H1 (cell line): ENCODE measurements at regions not wholly inside any gene's neighbourhood (a gene's known extent, or its start where the extent isn't known, plus 50 kb on each side); places are given as distances from the start of the nearest gene placed in this dataset.

Source experiments
- CTCF ChIA-PET: fragments of 300-600 bp; sonication (Branson Sonifier 250); formaldehyde crosslinking; loops from one replicate; lab custom pipeline; 2021; ENCODE audit not compliant: partially characterized antibody; lab: Charles Lee
- POLR2A ChIA-PET: fragments of 300-600 bp; sonication (Branson Sonifier 250); formaldehyde crosslinking; loops from one replicate; lab custom pipeline; 2021; ENCODE audit warnings: inconsistent platforms; ENCODE audit not compliant: partially characterized antibody; lab: Charles Lee
- DNase-seq, 2 experiments: peaks; one replicate each; pipeline versions ENCODE4 v3.0.0 to v3.0.0-alpha.2; 2010 to 2022; ENCODE audit warnings: low spot score in 2 of 2, low read depth in 1 of 2, mixed read lengths in 1 of 2
- FAIRE-seq: peaks from 2 replicates; lab custom pipeline; 2011; peaks lifted over from hg19 to GRCh38; lab: Jason Lieb, UNC
- H2AFZ ChIP-seq: 2 replicates; pipeline ENCODE4 v1.8.1; 2012; ENCODE audit warnings: low read length, inconsistent platforms
- H2AK5ac ChIP-seq: 2 replicates; pipeline ENCODE4 v1.6.1; 2013; ENCODE audit warnings: low read depth, low read length
- H2BK120ac ChIP-seq: replicated peaks from 2 replicates; pipeline ENCODE3; 2013; ENCODE audit warnings: low read depth, low read length, inconsistent platforms
- H2BK12ac ChIP-seq: 2 replicates; pipeline ENCODE4 v1.6.1; 2013; ENCODE audit warnings: low read depth, low read length
- H2BK15ac ChIP-seq: 2 replicates; pipeline ENCODE4 v1.6.1; 2013; ENCODE audit warnings: low read length
- H2BK20ac ChIP-seq: 2 replicates; pipeline ENCODE4 v1.6.1; 2013; ENCODE audit warnings: low read length
- H2BK5ac ChIP-seq: 2 replicates; pipeline ENCODE4 v1.6.1; 2013; ENCODE audit warnings: low read depth, low read length
- H3K14ac ChIP-seq: 2 replicates; pipeline ENCODE4 v1.6.1; 2013; ENCODE audit warnings: inconsistent platforms; ENCODE audit not compliant: insufficient read length
- H3K18ac ChIP-seq: 2 replicates; pipeline ENCODE4 v1.6.1; 2013; ENCODE audit warnings: low read length; ENCODE audit errors: extremely low read depth
- H3K23ac ChIP-seq: 2 replicates; pipeline ENCODE4 v1.6.1; 2013; ENCODE audit warnings: inconsistent platforms; ENCODE audit not compliant: insufficient read length
- H3K23me2 ChIP-seq: 2 replicates; pipeline ENCODE4 v1.6.1; 2013; ENCODE audit warnings: low read depth, low read length
- H3K27ac ChIP-seq: 2 replicates; pipeline ENCODE4 v1.6.1; 2011; ENCODE audit warnings: low read depth, low read length, inconsistent platforms
- H3K27me3 ChIP-seq, 4 experiments: replicated peaks in 1 of 4; 1 replicate in 1 of 4; 2 replicates in 3 of 4; pipeline versions ENCODE4 v1.6.1 to v1.8.1; 2011 to 2013; ENCODE audit warnings: low read length in 3 of 4, mild to moderate bottlenecking in 3 of 4, inconsistent platforms in 2 of 4, mixed read lengths in 2 of 4, moderate library complexity in 1 of 4; ENCODE audit not compliant: control insufficient read depth in 3 of 4, insufficient read depth in 3 of 4; ENCODE audit errors: extremely low read depth in 1 of 4
- H3K36me3 ChIP-seq, 4 experiments: 2 replicates each; pipeline versions ENCODE4 v1.6.1 to v1.8.1; 2011 to 2013; ENCODE audit warnings: mild to moderate bottlenecking in 4 of 4, low read length in 3 of 4, moderate library complexity in 2 of 4, control low read depth in 1 of 4, inconsistent platforms in 1 of 4; ENCODE audit not compliant: insufficient read depth in 4 of 4, control insufficient read depth in 2 of 4
- H3K4ac ChIP-seq: replicated peaks from 2 replicates; pipeline ENCODE3; 2013; ENCODE audit warnings: low read length, low read depth, mixed read lengths, inconsistent platforms; ENCODE audit not compliant: insufficient read length
- H3K4me1 ChIP-seq, 4 experiments: replicated peaks in 1 of 4; 1 replicate in 1 of 4; 2 replicates in 3 of 4; pipeline versions ENCODE4 v1.6.1 to v1.8.1; 2011 to 2013; ENCODE audit warnings: low read length in 3 of 4, inconsistent platforms in 2 of 4, mixed read lengths in 1 of 4; ENCODE audit not compliant: insufficient read depth in 4 of 4, control insufficient read depth in 3 of 4
- H3K4me2 ChIP-seq, 2 experiments: 2 replicates each; pipeline versions ENCODE4 v1.6.1 to v1.8.1; 2011 to 2013; ENCODE audit warnings: low read depth in 2 of 2, low read length in 2 of 2, control low read depth in 1 of 2, inconsistent platforms in 1 of 2, mild to moderate bottlenecking in 1 of 2; ENCODE audit not compliant: insufficient read depth in 1 of 2
- H3K4me3 ChIP-seq, 4 experiments: fragments of 200-600, 300-600 bp in 1 of 4; sonication (generic), shearing (Covaris generic), sonication (Bioruptor Twin) in 1 of 4; 2 replicates each; pipeline versions ENCODE4 v1.5.1 to v1.8.1; 2011 to 2016; ENCODE audit warnings: low read length in 4 of 4, low read depth in 3 of 4, control low read depth in 2 of 4, inconsistent platforms in 2 of 4, mild to moderate bottlenecking in 2 of 4, mixed read lengths in 1 of 4, moderate library complexity in 1 of 4; ENCODE audit not compliant: insufficient read depth in 2 of 4; ENCODE audit errors: extremely low read depth in 1 of 4
- H3K56ac ChIP-seq: replicated peaks from 2 replicates; pipeline ENCODE3; 2013; ENCODE audit warnings: low read depth, mild to moderate bottlenecking, mixed read lengths, low read length, inconsistent platforms; ENCODE audit not compliant: insufficient read length
- H3K79me1 ChIP-seq: 2 replicates; pipeline ENCODE4 v1.6.1; 2013; ENCODE audit warnings: low read depth, low read length, control low read depth
- H3K79me2 ChIP-seq, 2 experiments: 2 replicates each; pipeline versions ENCODE4 v1.6.1 to v1.8.1; 2012 to 2013; ENCODE audit warnings: low read length in 2 of 2, mild to moderate bottlenecking in 2 of 2, inconsistent platforms in 1 of 2; ENCODE audit not compliant: insufficient read depth in 2 of 2, control insufficient read depth in 1 of 2
- H3K9ac ChIP-seq, 4 experiments: replicated peaks in 1 of 4; 1 replicate in 1 of 4; 2 replicates in 3 of 4; pipeline versions ENCODE4 v1.6.1 to v1.8.1; 2011 to 2013; ENCODE audit warnings: low read depth in 3 of 4, low read length in 3 of 4, control low read depth in 2 of 4, mild to moderate bottlenecking in 2 of 4, moderate library complexity in 2 of 4, inconsistent platforms in 1 of 4; ENCODE audit errors: extremely low read depth in 1 of 4
- H3K9me3 ChIP-seq, 2 experiments: 2 replicates each; pipeline versions ENCODE4 v1.6.1 to v1.8.1; 2012 to 2013; ENCODE audit warnings: mild to moderate bottlenecking in 2 of 2, moderate library complexity in 2 of 2, control low read depth in 1 of 2, inconsistent platforms in 1 of 2, low read depth in 1 of 2, low read length in 1 of 2, mixed read lengths in 1 of 2; ENCODE audit not compliant: insufficient read depth in 2 of 2
- H4K20me1 ChIP-seq, 2 experiments: replicated peaks in 1 of 2; 2 replicates each; pipeline versions ENCODE3 to v1.8.1; 2011 to 2013; ENCODE audit warnings: inconsistent platforms in 2 of 2, low read length in 2 of 2, mild to moderate bottlenecking in 1 of 2; ENCODE audit not compliant: insufficient read depth in 2 of 2, control insufficient read depth in 1 of 2
- H4K5ac ChIP-seq: 2 replicates; pipeline ENCODE4 v1.6.1; 2013; ENCODE audit warnings: low read length, low read depth, mixed read lengths, inconsistent platforms; ENCODE audit not compliant: insufficient read length
- H4K8ac ChIP-seq: 2 replicates; pipeline ENCODE4 v1.8.0; 2013; ENCODE audit warnings: mild to moderate bottlenecking, moderate library complexity, low read length, inconsistent platforms; ENCODE audit not compliant: insufficient read depth; ENCODE audit errors: extremely low read depth
- H4K91ac ChIP-seq: replicated peaks from 2 replicates; pipeline ENCODE3; 2013; ENCODE audit warnings: low read length, mixed read lengths, inconsistent platforms; ENCODE audit not compliant: insufficient read length
- ATF3 ChIP-seq: IDR thresholded peaks from 2 replicates; pipeline ENCODE4 v1.6.1; 2011; ENCODE audit warnings: low read depth, mild to moderate bottlenecking, low read length; ENCODE audit not compliant: insufficient read depth
- BRCA1 ChIP-seq: IDR thresholded peaks from 2 replicates; pipeline ENCODE4 v1.6.1; 2012; ENCODE audit warnings: low read depth, low read length, improper control_type of control experiment
- E2F6 ChIP-seq: IDR thresholded peaks from 2 replicates; pipeline ENCODE4 v1.6.1; 2012; ENCODE audit warnings: inconsistent platforms
- KDM4A ChIP-seq: IDR thresholded peaks from one replicate; pipeline ENCODE4 v1.7.1; 2012; ENCODE audit warnings: low read depth, mild to moderate bottlenecking, moderate library complexity, low read length, inconsistent platforms; ENCODE audit not compliant: severe bottlenecking
- SIN3A ChIP-seq, 2 experiments: IDR thresholded peaks in 1 of 2; conservative IDR thresholded peaks in 1 of 2; 2 replicates each; pipeline ENCODE4 v1.6.1; 2011 to 2012; ENCODE audit warnings: low read length in 2 of 2, improper control_type of control experiment in 1 of 2, low read depth in 1 of 2, mild to moderate bottlenecking in 1 of 2
- TBP ChIP-seq: IDR thresholded peaks from 2 replicates; pipeline ENCODE4 v1.6.1; 2011; ENCODE audit warnings: low read depth, low read length, improper control_type of control experiment
- WGBS, 2 experiments: shearing (Covaris generic) in 1 of 2; methylation state at CpG; one replicate each; pipeline versions ENCODE4 v1.1.6 to v1.1.7; 2013 to 2015; ENCODE audit warnings: low lambda C conversion rate in 2 of 2, mixed read lengths in 2 of 2, inconsistent platforms in 1 of 2, low coverage in 1 of 2, missing lambda C conversion rate in 1 of 2; ENCODE audit not compliant: insufficient replicate concordance in 2 of 2, insufficient coverage in 1 of 2, insufficient read length in 1 of 2; ENCODE audit errors: extremely low coverage in 1 of 2, missing lambda C conversion rate in 1 of 2; 5-methylcytosine and 5-hydroxymethylcytosine counted together

GRCh38 chr4:176924238-176924637 is 131.5 kb upstream of the VEGFC start:
- Histone ChIP-seq H2BK120ac (no peak overlapping the region), H3K23me2 (no peaks in the 10 kb centered on the region), H4K91ac (no peak overlapping the region), H3K79me2 (no peaks in the 10 kb centered on the region), H4K8ac (no peak overlapping the region), H3K4me1 (no peaks in the 10 kb centered on the region; a peak in 1 of 7 replicates), H2BK5ac (no peak overlapping the region), H3K27ac (no peak overlapping the region), H3K14ac (no peak overlapping the region), H3K23ac (no peak overlapping the region), H2AK5ac (no peak overlapping the region), H3K9ac (no peak overlapping the region), H3K27me3 (no peaks in the 10 kb centered on the region), H2AFZ (no peak overlapping the region), H4K5ac (no peak overlapping the region), H3K4me3 (no peak overlapping the region), H3K9me3 (no peaks in the 10 kb centered on the region), H2BK12ac (no peak overlapping the region), H4K20me1 (no peaks in the 10 kb centered on the region), H3K4me2 (no peak overlapping the region), H2BK15ac (no peak overlapping the region), H3K4ac (no peak overlapping the region), H2BK20ac (no peak overlapping the region), H3K79me1 (no peaks in the 10 kb centered on the region), H3K18ac (no peak overlapping the region), H3K36me3 (no peaks in the 10 kb centered on the region), H3K56ac (no peak overlapping the region)
- WGBS, 2 experiments: 98% methylated on average over 4 of the region's 4 CpGs; no CpG with 5 or more reads in 1 of the 2 experiments
- DNase-seq (no peak), FAIRE-seq (no peak)
- TF ChIP-seq E2F6 (no peak), BRCA1 (no peak), SIN3A (conservative IDR thresholded peaks at IDR 0.05 in 1 of 2, IDR thresholded peaks at IDR 0.05 in 1 of 2; ENCODE audit: low read depth in 1 of 2, low read length in 2 of 2) (no peak), TBP (no peak), KDM4A (no peak), ATF3 (no peak)
- ChIA-PET CTCF (interaction anchor here (1.3 kb wide), 1 partner anchor 123 kb away, joined by 3 read pairs; no protein-coding TSS in a partner anchor), POLR2A (no interaction called here)
